ENCODE measurements at regions not wholly inside any gene's neighbourhood (a gene's known extent, or its start where the extent isn't known, plus 50 kb on each side); places are given as distances from the start of the nearest gene placed in this dataset.
A peak's percentile ranks its signal among the peaks of the same experiment; 100 is the strongest.
"Not testable (repeated sequence)": the region's sequence is repeated elsewhere in the genome, so short reads cannot be mapped to it uniquely, and the experiment has no call there.

DNA sequence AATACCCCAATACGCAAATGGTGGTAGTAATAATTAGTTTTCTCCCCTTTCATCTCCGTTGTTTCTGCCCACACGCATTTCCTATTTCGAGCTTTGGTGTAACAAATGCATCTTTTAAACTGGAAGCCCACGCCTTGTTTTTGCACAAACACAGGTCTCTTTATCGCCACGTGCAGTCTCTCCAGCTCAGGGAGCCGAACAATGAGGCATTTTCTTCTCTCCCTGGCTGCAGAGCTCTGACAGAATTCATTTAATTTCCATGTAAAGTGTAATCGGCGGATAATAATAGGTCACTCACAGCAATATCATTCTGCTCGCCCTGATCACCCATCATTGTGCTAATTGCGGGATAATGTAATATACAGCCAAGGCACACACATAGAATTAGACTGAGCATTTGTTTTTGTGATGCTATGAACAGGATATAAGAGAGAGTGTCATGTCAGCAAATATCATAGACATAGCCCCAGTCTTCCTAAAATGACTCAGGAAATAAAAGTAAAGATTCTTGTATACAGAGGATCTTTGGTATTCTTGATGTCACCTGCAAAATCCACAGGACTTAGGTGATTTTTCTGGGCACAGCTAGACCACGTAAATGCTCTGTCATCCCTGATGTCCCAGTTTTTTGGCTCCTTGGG lies 452.6 kb upstream of the CDH11 start:
- DNase-seq (ENCODE audit: low read depth in 4 of 6, low spot score in 6 of 6): peak in 4 of 6 donors; percentile 17 to 86 (median 54)
- Histone ChIP-seq H3K27ac (ENCODE audit: low read depth, low read length) (no peak overlapping the region), H3K27me3 (ENCODE audit: control insufficient read depth, insufficient read depth, low read length) (no peaks in the 10 kb centered on the region), H3K4me1 (ENCODE audit: control insufficient read depth, insufficient read depth, low read length) (peaks cover 3% of the 10 kb centered on the region), H3K9me3 (ENCODE audit: control insufficient read depth, insufficient read depth, low read length) (peaks cover 4% of the 10 kb centered on the region), H3K4me3 (ENCODE audit: low read depth, low read length) (no peak overlapping the region), H3K36me3 (ENCODE audit: control insufficient read depth, insufficient read depth, low read length) (no peaks in the 10 kb centered on the region)
- WGBS (ENCODE audit: insufficient coverage): 26% methylated on average over 8 of the region's 13 CpGs

DNA sequence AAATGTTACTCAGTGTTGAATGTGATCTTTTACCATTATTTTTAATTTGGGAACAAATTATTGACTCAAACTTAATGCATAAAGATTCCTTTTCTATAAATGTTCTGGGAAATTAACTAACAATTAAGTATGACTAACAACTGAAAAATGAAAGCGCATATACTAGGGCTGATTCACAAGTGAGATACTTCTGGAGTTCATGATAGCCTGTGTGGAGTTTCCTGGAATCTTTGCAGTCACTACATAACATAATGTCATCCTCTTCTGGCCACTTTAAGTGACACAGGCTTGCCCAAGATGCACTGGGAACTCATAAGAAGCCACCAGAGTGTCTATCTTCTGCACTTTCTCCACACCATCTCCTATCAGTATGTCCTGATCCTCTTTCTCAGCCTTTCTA lies 450.3 kb upstream of the CDH11 start:
- Histone ChIP-seq H3K36me3 (ENCODE audit: control insufficient read depth, insufficient read depth, low read length) (no peaks in the 10 kb centered on the region), H3K4me3 (ENCODE audit: low read depth, low read length) (no peak overlapping the region), H3K27me3 (ENCODE audit: control insufficient read depth, insufficient read depth, low read length) (no peaks in the 10 kb centered on the region), H3K27ac (ENCODE audit: low read depth, low read length) (no peak overlapping the region), H3K9me3 (ENCODE audit: control insufficient read depth, insufficient read depth, low read length) (peaks cover 4% of the 10 kb centered on the region), H3K4me1 (ENCODE audit: control insufficient read depth, insufficient read depth, low read length) (no peaks in the 10 kb centered on the region)
- no CpG with 5 or more reads among the region's 1 CpG for WGBS (ENCODE audit: insufficient coverage)
- no peak for DNase-seq (ENCODE audit: low read depth in 4 of 6, low spot score in 6 of 6)

DNA sequence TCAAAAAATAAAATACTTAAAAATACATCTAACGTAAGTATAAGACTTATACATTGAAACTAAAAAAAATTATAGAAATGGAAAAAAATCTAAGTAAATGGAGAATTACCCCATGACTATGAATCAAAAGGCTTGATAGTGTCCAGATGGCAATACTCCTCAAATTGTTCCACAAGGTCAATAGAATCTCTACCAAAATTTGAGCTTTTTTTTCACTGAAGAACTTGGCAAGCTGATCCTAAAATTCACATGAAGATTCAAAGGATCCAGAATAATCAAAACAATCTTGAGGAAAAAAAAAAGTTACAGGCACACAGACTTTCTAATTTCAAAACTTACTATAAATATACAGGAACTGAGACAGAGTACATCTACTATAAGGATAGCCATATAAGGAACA lies 448.4 kb upstream of the CDH11 start:
- no peaks in the 10 kb centered on the region for H3K36me3 ChIP-seq (ENCODE audit: control insufficient read depth, insufficient read depth, low read length)
- no peak for DNase-seq (ENCODE audit: low read depth in 4 of 6, low spot score in 6 of 6)
- no CpG with 5 or more reads among the region's 1 CpG for WGBS (ENCODE audit: insufficient coverage)
- H3K4me3 ChIP-seq (ENCODE audit: low read depth, low read length): no peak overlapping the region
- no peaks in the 10 kb centered on the region for H3K27me3 ChIP-seq (ENCODE audit: control insufficient read depth, insufficient read depth, low read length)
- no peaks in the 10 kb centered on the region for H3K4me1 ChIP-seq (ENCODE audit: control insufficient read depth, insufficient read depth, low read length)
- no peak overlapping the region for H3K27ac ChIP-seq (ENCODE audit: low read depth, low read length)
- peaks cover 4% of the 10 kb centered on the region for H3K9me3 ChIP-seq (ENCODE audit: control insufficient read depth, insufficient read depth, low read length)

DNA sequence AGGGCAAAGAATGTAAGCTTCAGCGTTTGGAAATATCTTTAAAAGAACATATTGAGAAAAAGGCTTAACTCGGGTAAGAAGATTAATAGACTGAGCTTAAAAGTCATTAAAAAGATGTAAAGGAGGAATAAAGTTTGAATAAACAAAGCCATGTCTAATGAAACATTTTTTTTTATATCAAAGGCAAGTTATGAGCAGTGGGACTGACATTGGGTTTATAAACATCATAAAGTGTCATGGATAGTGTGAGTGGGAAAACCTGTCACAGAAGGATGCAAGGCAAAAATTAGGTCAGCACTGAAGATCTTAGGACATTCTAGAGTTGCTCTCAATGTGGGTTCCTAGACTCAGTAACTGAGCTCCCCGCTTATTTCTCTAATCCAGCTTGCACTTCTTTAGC lies 438.0 kb upstream of the CDH11 start:
- WGBS (ENCODE audit: insufficient coverage): no CpG with 5 or more reads among the region's 3 CpGs
- H3K4me3 ChIP-seq (ENCODE audit: low read depth, low read length): no peak overlapping the region
- no peaks in the 10 kb centered on the region for H3K27me3 ChIP-seq (ENCODE audit: control insufficient read depth, insufficient read depth, low read length)
- H3K4me1 ChIP-seq (ENCODE audit: control insufficient read depth, insufficient read depth, low read length): no peaks in the 10 kb centered on the region
- no peaks in the 10 kb centered on the region for H3K36me3 ChIP-seq (ENCODE audit: control insufficient read depth, insufficient read depth, low read length)
- peaks cover 4% of the 10 kb centered on the region for H3K9me3 ChIP-seq (ENCODE audit: control insufficient read depth, insufficient read depth, low read length)
- no peak overlapping the region for H3K27ac ChIP-seq (ENCODE audit: low read depth, low read length)
- no peak for DNase-seq (ENCODE audit: low read depth in 4 of 6, low spot score in 6 of 6)

DNA sequence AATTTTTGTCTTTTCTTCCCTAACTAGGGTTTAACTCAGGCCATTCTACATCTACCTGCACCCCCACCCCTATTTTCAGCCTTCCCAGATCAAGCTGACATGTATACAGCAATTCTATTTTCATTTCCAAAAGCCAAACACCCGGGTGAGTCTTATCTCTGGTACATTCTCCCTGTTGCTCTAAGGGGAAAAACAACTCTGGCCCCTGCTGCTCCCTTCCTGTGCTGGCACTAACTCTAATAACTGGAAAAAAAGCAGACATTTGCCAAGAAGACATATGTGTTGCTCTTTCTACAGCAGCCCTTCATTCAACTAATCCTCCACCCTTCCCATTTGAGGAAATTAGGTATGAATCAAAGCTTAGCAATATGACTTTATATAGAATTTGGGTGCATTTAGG lies 427.8 kb upstream of the CDH11 start:
- H3K4me3 ChIP-seq (ENCODE audit: low read depth, low read length); H3K4me1 ChIP-seq (ENCODE audit: control insufficient read depth, insufficient read depth, low read length); H3K27me3 ChIP-seq (ENCODE audit: control insufficient read depth, insufficient read depth, low read length); H3K9me3 ChIP-seq (ENCODE audit: control insufficient read depth, insufficient read depth, low read length); H3K27ac ChIP-seq (ENCODE audit: low read depth, low read length); H3K36me3 ChIP-seq (ENCODE audit: control insufficient read depth, insufficient read depth, low read length): not testable (repeated sequence)
- peak in 1 of 6 donors; percentile 40 for DNase-seq (ENCODE audit: low read depth in 4 of 6, low spot score in 6 of 6)
- 57% methylated on average over 1 of the region's 1 CpG for WGBS (ENCODE audit: insufficient coverage)

DNA sequence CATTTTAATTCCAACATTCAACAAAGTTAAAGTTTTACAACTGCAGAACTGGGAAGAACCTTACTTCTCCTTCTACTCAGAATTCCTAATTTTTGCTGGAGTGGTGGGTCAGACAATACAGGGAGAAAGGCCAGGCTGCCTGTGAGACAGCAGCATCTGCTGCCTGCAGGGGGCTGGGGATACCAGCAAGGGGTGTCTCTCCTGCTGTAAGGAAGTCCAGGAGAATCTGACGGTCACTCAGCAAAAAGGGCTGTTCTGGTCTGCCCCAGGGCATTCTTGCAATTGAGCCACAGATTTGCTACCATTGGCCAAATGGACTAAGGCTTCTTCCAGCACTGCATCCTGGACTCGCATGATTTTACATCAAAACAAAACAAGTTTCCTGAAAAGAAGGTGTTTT lies 426.6 kb upstream of the CDH11 start:
- peaks cover 1% of the 10 kb centered on the region for H3K9me3 ChIP-seq (ENCODE audit: control insufficient read depth, insufficient read depth, low read length)
- H3K27ac ChIP-seq (ENCODE audit: low read depth, low read length): peak overlapping the region; percentile 72

DNA sequence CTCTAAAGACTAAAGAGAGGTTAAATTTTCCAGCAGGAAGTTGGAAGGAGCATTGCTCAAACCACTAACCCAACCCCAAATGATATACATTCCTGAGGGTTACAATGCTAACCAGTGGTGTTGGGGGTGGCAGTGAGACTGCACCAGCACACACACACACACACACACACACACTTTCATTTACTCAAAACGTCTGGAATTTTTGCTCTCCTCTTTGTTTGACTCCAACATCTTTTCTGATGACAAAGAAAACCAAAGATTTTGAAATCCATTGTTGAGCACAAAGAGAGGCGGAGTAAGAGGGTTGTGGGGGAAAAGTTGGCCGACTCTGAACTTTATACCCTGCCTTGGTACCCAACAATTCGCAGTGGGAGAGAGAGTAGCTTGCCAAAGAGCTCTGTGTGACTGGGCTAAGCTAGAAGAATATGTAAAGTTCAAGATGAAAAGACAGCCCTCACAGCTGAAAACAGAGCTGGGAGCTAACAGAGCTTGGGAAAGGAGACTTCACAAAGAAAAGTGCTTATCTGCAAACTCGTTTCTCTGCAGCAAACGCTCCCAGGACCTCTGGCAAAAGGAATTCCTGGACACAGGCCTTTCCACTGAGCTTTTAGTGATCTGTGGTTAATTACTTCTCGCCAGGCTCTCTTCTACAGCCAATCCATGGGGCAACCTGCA lies 426.0 kb upstream of the CDH11 start:
- Histone ChIP-seq H3K36me3 (ENCODE audit: control insufficient read depth, insufficient read depth, low read length) (no peaks in the 10 kb centered on the region), H3K27me3 (ENCODE audit: control insufficient read depth, insufficient read depth, low read length) (no peaks in the 10 kb centered on the region), H3K9me3 (ENCODE audit: control insufficient read depth, insufficient read depth, low read length) (peaks cover 1% of the 10 kb centered on the region), H3K4me1 (ENCODE audit: control insufficient read depth, insufficient read depth, low read length) (peaks cover 8% of the 10 kb centered on the region), H3K4me3 (ENCODE audit: low read depth, low read length) (no peak overlapping the region), H3K27ac (ENCODE audit: low read depth, low read length) (peak overlapping the region; percentile 72)
- WGBS (ENCODE audit: insufficient coverage): 43% methylated on average over 1 of the region's 7 CpGs
- peak in 3 of 6 donors; percentile 20 to 73 (median 64) for DNase-seq (ENCODE audit: low read depth in 4 of 6, low spot score in 6 of 6)

More for the DNA sequence above, 426.6 kb upstream of the CDH11 start:
- H3K4me1 ChIP-seq (ENCODE audit: control insufficient read depth, insufficient read depth, low read length): peaks cover 8% of the 10 kb centered on the region
- H3K4me3 ChIP-seq (ENCODE audit: low read depth, low read length): no peak overlapping the region
- no peaks in the 10 kb centered on the region for H3K27me3 ChIP-seq (ENCODE audit: control insufficient read depth, insufficient read depth, low read length)
- 46% methylated on average over 1 of the region's 2 CpGs for WGBS (ENCODE audit: insufficient coverage)
- no peaks in the 10 kb centered on the region for H3K36me3 ChIP-seq (ENCODE audit: control insufficient read depth, insufficient read depth, low read length)
- no peak for DNase-seq (ENCODE audit: low read depth in 4 of 6, low spot score in 6 of 6)

DNA sequence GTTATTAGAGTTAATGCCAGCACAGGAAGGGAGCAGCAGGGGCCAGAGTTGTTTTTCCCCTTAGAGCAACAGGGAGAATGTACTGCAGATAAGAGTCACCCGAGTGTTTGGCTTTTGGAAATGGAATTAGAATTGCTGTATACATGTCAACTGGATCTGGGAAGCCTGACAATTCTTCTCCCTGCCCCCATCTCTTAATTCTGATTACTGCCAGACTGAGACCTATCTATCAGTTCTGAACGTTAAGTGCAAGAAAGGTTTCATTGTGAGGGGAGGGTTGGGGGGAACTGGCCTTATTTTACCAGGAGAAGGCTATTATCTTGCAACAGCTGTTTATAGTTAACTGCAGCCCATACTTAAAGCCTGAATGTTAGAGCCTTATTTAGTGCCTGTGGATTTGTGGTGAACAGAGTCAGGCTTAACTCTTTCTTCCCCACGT lies 424.5 kb upstream of the CDH11 start:
- Histone ChIP-seq H3K27me3 (ENCODE audit: control insufficient read depth, insufficient read depth, low read length) (no peaks in the 10 kb centered on the region), H3K9me3 (ENCODE audit: control insufficient read depth, insufficient read depth, low read length) (peaks cover 1% of the 10 kb centered on the region), H3K27ac (ENCODE audit: low read depth, low read length) (peak overlapping the region; percentile 19), H3K4me3 (ENCODE audit: low read depth, low read length) (no peak overlapping the region), H3K4me1 (ENCODE audit: control insufficient read depth, insufficient read depth, low read length) (peaks cover 8% of the 10 kb centered on the region), H3K36me3 (ENCODE audit: control insufficient read depth, insufficient read depth, low read length) (no peaks in the 10 kb centered on the region)
- WGBS (ENCODE audit: insufficient coverage): no CpG with 5 or more reads among the region's 3 CpGs
- peak in 2 of 6 donors; percentile 46 to 60 for DNase-seq (ENCODE audit: low read depth in 4 of 6, low spot score in 6 of 6)

DNA sequence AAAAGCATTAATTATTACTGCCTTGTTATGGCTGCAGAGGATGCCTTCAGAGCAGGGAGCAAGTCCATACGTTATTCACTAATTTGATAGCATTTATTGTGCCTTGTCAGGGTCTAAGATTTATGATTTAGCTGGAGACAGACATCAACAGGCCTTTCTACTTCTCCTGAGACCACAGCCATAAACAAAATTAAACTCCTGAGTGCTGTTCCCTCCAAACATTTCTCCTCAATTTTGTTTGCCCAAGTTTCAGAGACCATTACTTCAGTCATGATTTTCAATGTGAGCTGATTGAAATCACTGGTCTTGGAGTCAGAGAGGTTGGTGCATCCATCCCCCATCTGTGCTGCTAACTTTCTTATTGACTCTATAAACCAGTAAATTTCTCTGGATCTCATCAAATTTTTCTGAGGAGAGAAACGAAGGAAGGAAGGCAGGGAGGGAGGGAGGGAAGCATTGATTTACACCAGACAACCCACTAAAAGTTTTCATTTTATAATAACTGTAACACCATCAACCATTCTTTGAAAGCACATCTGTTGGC lies 423.6 kb upstream of the CDH11 start:
- no CpG with 5 or more reads among the region's 2 CpGs for WGBS (ENCODE audit: insufficient coverage)
- Histone ChIP-seq H3K27me3 (ENCODE audit: control insufficient read depth, insufficient read depth, low read length) (no peaks in the 10 kb centered on the region), H3K36me3 (ENCODE audit: control insufficient read depth, insufficient read depth, low read length) (no peaks in the 10 kb centered on the region), H3K4me1 (ENCODE audit: control insufficient read depth, insufficient read depth, low read length) (peaks cover 8% of the 10 kb centered on the region), H3K27ac (ENCODE audit: low read depth, low read length) (no peak overlapping the region), H3K9me3 (ENCODE audit: control insufficient read depth, insufficient read depth, low read length) (no peaks in the 10 kb centered on the region), H3K4me3 (ENCODE audit: low read depth, low read length) (no peak overlapping the region)
- no peak for DNase-seq (ENCODE audit: low read depth in 4 of 6, low spot score in 6 of 6)
